Natural killer cell (primary cell): ENCODE measurements at regions not wholly inside any gene's neighbourhood (a gene's known extent, or its start where the extent isn't known, plus 50 kb on each side); places are given as distances from the start of the nearest gene placed in this dataset.

Source experiments
- ATAC-seq, 3 donors: fragments of 150-1000 bp in 2 of 3; fragments of 200-7000 bp in 1 of 3; cut with Tn5 transposase; 1 replicate in 1 of 3; 2 replicates in 2 of 3; pipeline ENCODE4 v1.10.0; 2021; ENCODE audit warnings: mild to moderate bottlenecking in 2 of 3, moderate library complexity in 2 of 3
- DNase-seq, 2 donors: peaks; one replicate each; pipeline versions ENCODE4 v3.0.0 to v3.0.0-alpha.2; 2013 to 2021; ENCODE audit warnings: mixed read lengths in 1 of 2
- H3K27ac ChIP-seq: one replicate; pipeline ENCODE4 v1.5.1; 2013; ENCODE audit warnings: mild to moderate bottlenecking, low read length
- H3K27me3 ChIP-seq: one replicate; pipeline ENCODE4 v1.6.1; 2013; ENCODE audit warnings: low read length; ENCODE audit not compliant: control insufficient read depth, insufficient read depth
- H3K36me3 ChIP-seq: one replicate; pipeline ENCODE4 v1.6.1; 2013; ENCODE audit warnings: low read length; ENCODE audit not compliant: control insufficient read depth, insufficient read depth
- H3K4me1 ChIP-seq: one replicate; pipeline ENCODE4 v1.6.1; 2013; ENCODE audit warnings: low read length; ENCODE audit not compliant: control insufficient read depth, insufficient read depth
- H3K4me3 ChIP-seq: one replicate; pipeline ENCODE4 v1.5.1; 2013; ENCODE audit warnings: low read length
- H3K9me3 ChIP-seq: one replicate; pipeline ENCODE4 v1.6.1; 2013; ENCODE audit warnings: low read length; ENCODE audit not compliant: control insufficient read depth, insufficient read depth
- H3K27ac Mint-ChIP-seq, 2 donors: one replicate each; pipeline ENCODE4 v1.8.0; 2022; ENCODE audit warnings: mild to moderate bottlenecking in 2 of 2, mixed read lengths in 2 of 2, moderate library complexity in 1 of 2
- H3K27me3 Mint-ChIP-seq, 2 donors: one replicate each; pipeline ENCODE4 v1.8.0; 2022; ENCODE audit warnings: low read depth in 2 of 2, mixed read lengths in 2 of 2
- H3K36me3 Mint-ChIP-seq: one replicate; pipeline ENCODE4 v1.8.0; 2022; ENCODE audit warnings: mixed read lengths
- H3K4me1 Mint-ChIP-seq, 2 donors: one replicate each; pipeline ENCODE4 v1.8.0; 2022; ENCODE audit warnings: mixed read lengths in 2 of 2
- H3K4me3 Mint-ChIP-seq: one replicate; pipeline ENCODE4 v1.8.0; 2022; ENCODE audit warnings: mild to moderate bottlenecking, moderate library complexity, mixed read lengths
- H3K9me3 Mint-ChIP-seq, 2 donors: one replicate each; pipeline ENCODE4 v1.8.0; 2022; ENCODE audit warnings: mixed read lengths in 2 of 2
- CTCF ChIP-seq: fragments of 200-600 bp; IDR thresholded peaks from one replicate; pipeline ENCODE4 v1.8.0; 2022; ENCODE audit warnings: antibody characterized with exemption
- WGBS: methylation state at CpG from one replicate; pipeline ENCODE4 v1.1.7; 2013; ENCODE audit warnings: missing lambda C conversion rate; ENCODE audit not compliant: insufficient coverage; 5-methylcytosine and 5-hydroxymethylcytosine counted together
- intact Hi-C: fragments of 100-400 bp; cut with micrococcal nuclease; formaldehyde crosslinking; loops from one replicate; pipeline ENCODE4 v1.14.2; 2022

GRCh38 chr2:137812517-137812916 lies 151.8 kb upstream of the HNMT start:
- no peaks in the 10 kb centered on the region for H3K27me3 ChIP-seq
- DNase-seq (no peak), ATAC-seq (no peak)
- Mint-ChIP-seq H3K4me3 (no peak overlapping the region), H3K27ac (no peak overlapping the region), H3K4me1 (no peaks in the 10 kb centered on the region), H3K9me3 (peaks cover 13% of the 10 kb centered on the region in 2 donors), H3K27me3 (no peaks in the 10 kb centered on the region), H3K36me3 (no peaks in the 10 kb centered on the region)
- H3K36me3 ChIP-seq = no peaks in the 10 kb centered on the region
- intact Hi-C loops = no loop called here
- H3K4me1 ChIP-seq = no peaks in the 10 kb centered on the region
- TF ChIP-seq CTCF = no peak
- no peak overlapping the region for H3K27ac ChIP-seq
- no peaks in the 10 kb centered on the region for H3K9me3 ChIP-seq
- H3K4me3 ChIP-seq = no peak overlapping the region

- no peak for ATAC-seq
- no peaks in the 10 kb centered on the region for H3K36me3 ChIP-seq
- Mint-ChIP-seq H3K9me3 (peaks cover 9 to 13% of the 10 kb centered on the region in 2 donors), H3K4me3 (no peak overlapping the region), H3K27ac (no peak overlapping the region), H3K36me3 (no peaks in the 10 kb centered on the region), H3K27me3 (no peaks in the 10 kb centered on the region), H3K4me1 (no peaks in the 10 kb centered on the region)
- intact Hi-C loops = no loop called here
- 86% methylated on average over 3 of the region's 3 CpGs for WGBS
- no peaks in the 10 kb centered on the region for H3K9me3 ChIP-seq
- no peaks in the 10 kb centered on the region for H3K27me3 ChIP-seq
- H3K27ac ChIP-seq = no peak overlapping the region
- no peak for TF ChIP-seq CTCF
- no peaks in the 10 kb centered on the region for H3K4me1 ChIP-seq
- H3K4me3 ChIP-seq = no peak overlapping the region
- no peak for DNase-seq
Measured at GRCh38 chr2:137813176-137813575, 151.1 kb upstream of the HNMT start.

DNA sequence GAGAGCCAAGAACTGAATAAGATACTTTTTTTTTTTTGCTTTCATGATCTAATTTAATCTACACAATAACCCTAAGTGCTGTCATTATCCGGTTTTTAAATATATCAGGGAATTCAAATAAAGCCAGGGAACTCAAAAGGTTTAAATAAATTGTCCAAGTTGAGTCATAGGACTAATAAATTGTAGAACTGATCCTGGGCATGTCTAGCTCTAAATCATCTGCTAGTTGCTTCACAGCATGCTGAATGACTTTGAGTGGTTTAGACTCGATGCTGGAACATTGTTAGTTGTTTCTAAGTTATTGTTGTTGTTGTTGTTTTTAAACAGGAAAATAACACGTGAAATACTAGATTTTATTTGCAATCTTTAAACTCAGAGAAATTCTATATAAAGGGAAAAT lies 147.2 kb upstream of the HNMT start:
- no peak for TF ChIP-seq CTCF

GRCh38 chr2:137823196-137823595 lies 141.1 kb upstream of the HNMT start:
- Mint-ChIP-seq H3K9me3 (peaks cover 16% of the 10 kb centered on the region in 2 donors), H3K27me3 (no peaks in the 10 kb centered on the region), H3K4me1 (no peaks in the 10 kb centered on the region), H3K4me3 (no peak overlapping the region), H3K36me3 (no peaks in the 10 kb centered on the region), H3K27ac (no peak overlapping the region)
- Histone ChIP-seq H3K4me1 (no peaks in the 10 kb centered on the region), H3K36me3 (no peaks in the 10 kb centered on the region), H3K27ac (no peak overlapping the region), H3K27me3 (no peaks in the 10 kb centered on the region), H3K9me3 (no peaks in the 10 kb centered on the region), H3K4me3 (no peak overlapping the region)
- ATAC-seq (no peak), DNase-seq (no peak)
- WGBS = 100% methylated on average over 2 of the region's 4 CpGs
- intact Hi-C loops = no loop called here
- TF ChIP-seq CTCF = no peak

More for the DNA sequence above, 147.2 kb upstream of the HNMT start:
- Mint-ChIP-seq H3K27me3 (no peaks in the 10 kb centered on the region), H3K27ac (no peak overlapping the region), H3K4me3 (no peak overlapping the region), H3K4me1 (no peaks in the 10 kb centered on the region), H3K36me3 (no peaks in the 10 kb centered on the region), H3K9me3 (peaks cover 5% of the 10 kb centered on the region in 2 donors)
- Histone ChIP-seq H3K27ac (no peak overlapping the region), H3K36me3 (no peaks in the 10 kb centered on the region), H3K4me1 (no peaks in the 10 kb centered on the region), H3K9me3 (no peaks in the 10 kb centered on the region), H3K27me3 (no peaks in the 10 kb centered on the region), H3K4me3 (no peak overlapping the region)
- ATAC-seq (no peak), DNase-seq (no peak)
- intact Hi-C loops = no loop called here
- 58% methylated on average over 1 of the region's 3 CpGs for WGBS
